ENCODE measurements at regions not wholly inside any gene's neighbourhood (a gene's known extent, or its start where the extent isn't known, plus 50 kb on each side); places are given as distances from the start of the nearest gene placed in this dataset.

- Histone ChIP-seq H3K4me3 (no peak overlapping the region), H3K27me3 (no peaks in the 10 kb centered on the region), H3K27ac (no peak overlapping the region), H3K4me1 (no peaks in the 10 kb centered on the region), H3K9me3 (no peaks in the 10 kb centered on the region), H3K36me3 (no peaks in the 10 kb centered on the region)
- no peak for DNase-seq
- intact Hi-C loops (cut with DNase I), result no loop called here
- 47 to 74% methylated on average over 2 of the region's 2 CpGs for WGBS, 2 donors
- TF ChIP-seq CTCF (IDR thresholded peaks at IDR 0.05), result no peak
- no peak for TF ChIP-seq POLR2AphosphoS5 (IDR thresholded peaks at IDR 0.05)
- no peak for TF ChIP-seq POLR2A (IDR thresholded peaks at IDR 0.05)
- no peak for TF ChIP-seq EP300 (IDR thresholded peaks at IDR 0.05)
Measured at GRCh38 chr4:163264934-163265333, 67.5 kb downstream of the NPY1R start.

DNA sequence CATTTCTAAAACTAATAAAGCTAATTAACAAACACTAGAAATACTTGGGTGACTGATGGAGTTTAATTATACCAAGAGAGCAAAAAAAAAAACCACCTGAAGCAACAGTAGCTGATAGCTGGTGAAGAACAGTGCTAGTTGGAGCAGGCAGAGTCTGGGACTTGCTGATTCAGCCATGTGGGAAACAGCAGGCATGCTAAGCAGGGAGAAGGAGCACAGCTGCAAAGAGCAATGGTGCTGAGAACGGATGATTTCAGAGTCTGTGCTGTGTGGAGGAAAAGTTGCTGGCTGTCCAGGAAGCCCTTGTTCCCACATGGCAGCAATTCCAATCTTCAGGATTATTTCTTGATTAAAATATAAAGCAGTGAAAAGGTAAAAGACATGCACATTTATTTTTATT is 68.8 kb downstream of the NPY1R start:
- H3K27me3 ChIP-seq, result no peaks in the 10 kb centered on the region
- no peak overlapping the region for H3K27ac ChIP-seq
- WGBS, 2 donors, result 47 to 73% methylated on average over 1 of the region's 1 CpG
- H3K9me3 ChIP-seq, result no peaks in the 10 kb centered on the region
- no peak overlapping the region for H3K4me3 ChIP-seq
- H3K36me3 ChIP-seq, result no peaks in the 10 kb centered on the region
- intact Hi-C loops (cut with DNase I), result no loop called here
- TF ChIP-seq EP300 (IDR thresholded peaks at IDR 0.05) (no peak), CTCF (IDR thresholded peaks at IDR 0.05) (no peak)
- H3K4me1 ChIP-seq, result no peaks in the 10 kb centered on the region
- DNase-seq, result no peak

- no peak for DNase-seq
- Histone ChIP-seq H3K27ac (no peak overlapping the region), H3K9me3 (no peaks in the 10 kb centered on the region), H3K4me3 (no peak overlapping the region), H3K4me1 (no peaks in the 10 kb centered on the region), H3K36me3 (no peaks in the 10 kb centered on the region), H3K27me3 (no peaks in the 10 kb centered on the region)
- WGBS, 2 donors, result 54 to 67% methylated on average over 3 of the region's 3 CpGs
- intact Hi-C loops (cut with DNase I), result loop anchor here (5.0 kb wide), 1 partner anchor 55 kb away; no protein-coding TSS in a partner anchor
- TF ChIP-seq POLR2AphosphoS5 (IDR thresholded peaks at IDR 0.05) (no peak), CTCF (IDR thresholded peaks at IDR 0.05) (no peak), POLR2A (IDR thresholded peaks at IDR 0.05) (no peak), EP300 (IDR thresholded peaks at IDR 0.05) (no peak)
Measured at GRCh38 chr4:163256680-163257343, 75.6 kb downstream of the NPY1R start.

DNA sequence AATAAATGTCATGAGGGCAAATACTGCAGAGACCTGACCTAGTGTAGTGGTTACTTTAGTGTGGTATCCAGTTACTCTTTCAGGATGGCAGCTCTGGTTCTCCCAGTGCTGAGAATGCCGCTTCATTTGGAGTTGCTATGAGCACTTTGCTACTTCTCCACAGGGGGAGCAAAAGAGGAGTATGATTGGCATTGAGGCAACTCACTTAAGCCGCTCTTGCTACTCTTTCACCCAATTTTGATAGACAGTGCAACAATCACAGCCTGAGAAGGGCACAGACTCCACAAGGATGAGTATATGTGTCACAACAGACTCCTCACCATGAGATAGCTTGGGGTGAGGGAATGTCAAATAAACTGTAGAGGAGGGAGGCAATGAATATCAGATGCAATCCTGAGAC is 81.2 kb downstream of the NPY1R start:
- no peak overlapping the region for H3K27ac ChIP-seq
- intact Hi-C loops (cut with DNase I), result no loop called here
- 79 to 89% methylated on average over 2 of the region's 2 CpGs for WGBS, 2 donors
- no peak for DNase-seq
- H3K9me3 ChIP-seq, result no peaks in the 10 kb centered on the region
- H3K36me3 ChIP-seq, result no peaks in the 10 kb centered on the region
- no peak overlapping the region for H3K4me3 ChIP-seq
- H3K4me1 ChIP-seq, result no peaks in the 10 kb centered on the region
- no peaks in the 10 kb centered on the region for H3K27me3 ChIP-seq
- TF ChIP-seq POLR2A (IDR thresholded peaks at IDR 0.05) (no peak), POLR2AphosphoS5 (IDR thresholded peaks at IDR 0.05) (no peak), CTCF (IDR thresholded peaks at IDR 0.05) (no peak), EP300 (IDR thresholded peaks at IDR 0.05) (no peak)

GRCh38 chr4:163249042-163249441 is 82.4 kb upstream of the NAF1 start:
- DNase-seq, result no peak
- WGBS, 2 donors, result 81 to 89% methylated on average over 2 of the region's 2 CpGs
- Histone ChIP-seq H3K9me3 (no peaks in the 10 kb centered on the region), H3K27me3 (no peaks in the 10 kb centered on the region), H3K27ac (no peak overlapping the region), H3K36me3 (no peaks in the 10 kb centered on the region), H3K4me3 (no peak overlapping the region), H3K4me1 (no peaks in the 10 kb centered on the region)
- no peak for TF ChIP-seq CTCF (IDR thresholded peaks at IDR 0.05)
- no peak for TF ChIP-seq POLR2A (IDR thresholded peaks at IDR 0.05)
- TF ChIP-seq EP300 (IDR thresholded peaks at IDR 0.05), result no peak
- TF ChIP-seq POLR2AphosphoS5 (IDR thresholded peaks at IDR 0.05), result no peak
- intact Hi-C loops (cut with DNase I), result no loop called here
